RWPE1 (cell line): ENCODE measurements at regions not wholly inside any gene's neighbourhood (a gene's known extent, or its start where the extent isn't known, plus 50 kb on each side); places are given as distances from the start of the nearest gene placed in this dataset.

ENCODE experiments used
- CTCF ChIA-PET: fragments of 350-600 bp; sonication (Branson Sonifier 250); formaldehyde crosslinking; extraction: SDS; loops from one replicate; lab custom pipeline; 2021; lab: Yijun Ruan, JAX
- POLR2A ChIA-PET: fragments of 400-600 bp; formaldehyde crosslinking; extraction: SDS; loops from one replicate; lab custom pipeline; 2020; ENCODE audit warnings: antibody characterized with exemption; ENCODE audit not compliant: low non-redundant PET; lab: Yijun Ruan, JAX
- DNase-seq: peaks from one replicate; pipeline ENCODE4 v3.0.0; 2012; ENCODE audit warnings: low spot score
- H3K27ac ChIP-seq: fragments of 450-650 bp; 2 replicates; pipeline ENCODE4 v1.5.1; 2017
- CTCF ChIP-seq: fragments of 450-650 bp; conservative IDR thresholded peaks from 2 replicates; pipeline ENCODE4 v1.5.1; 2017; ENCODE audit warnings: low read depth, mild to moderate bottlenecking

GRCh38 chr2:111698089-111698488, 185.9 kb downstream of the ANAPC1 start:
- TF ChIP-seq CTCF = no peak
- CTCF ChIA-PET = interaction anchor here (0.9 kb wide), 1 partner anchor 79 kb away, joined by 4 read pairs; no protein-coding TSS in a partner anchor
- DNase-seq = no peak
- H3K27ac ChIP-seq = peak overlapping the region; percentile 82
- POLR2A ChIA-PET = no interaction called here

- TF ChIP-seq CTCF = peak; percentile 85
- ChIA-PET POLR2A (no interaction called here), CTCF (interaction anchor here (0.5 to 1.1 kb wide), 5 partner anchors 9 to 215 kb away, joined by 3 to 4 read pairs (median 3); no protein-coding TSS in a partner anchor)
- DNase-seq = peak; percentile 98
- peak overlapping the region; percentile 82 for H3K27ac ChIP-seq
Measured at GRCh38 chr2:111698743-111699554, 185.0 kb downstream of the ANAPC1 start.

GRCh38 chr2:111701266-111701665, 182.7 kb downstream of the ANAPC1 start:
- ChIA-PET POLR2A (no interaction called here), CTCF (no interaction called here)
- peak overlapping the region; percentile 82 for H3K27ac ChIP-seq
- DNase-seq = no peak
- no peak for TF ChIP-seq CTCF

GRCh38 chr2:111701798-111702118, 182.2 kb downstream of the ANAPC1 start:
- CTCF ChIA-PET = no interaction called here

GRCh38 chr2:111702119-111702803, 181.7 kb downstream of the ANAPC1 start:
- peak; percentile 22; the same call in 1 of the 2 replicates for TF ChIP-seq CTCF
- DNase-seq = peak; percentile 44
- CTCF ChIA-PET = no interaction called here
- H3K27ac ChIP-seq = peak overlapping the region; percentile 82; the same call in 1 of the 2 replicates
- POLR2A ChIA-PET = no interaction called here

More at GRCh38 chr2:111701798-111702118, 182.2 kb downstream of the ANAPC1 start:
- TF ChIP-seq CTCF = no peak
- no peak for DNase-seq
- H3K27ac ChIP-seq = peak overlapping the region; percentile 82; the same call in 1 of the 2 replicates
- POLR2A ChIA-PET = no interaction called here

GRCh38 chr2:111702804-111703196, 181.2 kb downstream of the ANAPC1 start:
- POLR2A ChIA-PET = no interaction called here
- DNase-seq = no peak
- CTCF ChIA-PET = no interaction called here
- TF ChIP-seq CTCF = no peak
- 0 out of 2 replicates have a peak overlapping the region, but pooled peaks have one; percentile 2 for H3K27ac ChIP-seq
